Thymus (tissue), 11 donors: ENCODE measurements at regions not wholly inside any gene's neighbourhood (a gene's known extent, or its start where the extent isn't known, plus 50 kb on each side); places are given as distances from the start of the nearest gene placed in this dataset.

Experiments used
- DNase-seq, 9 donors: peaks; one replicate each; pipeline ENCODE4 v3.0.0-alpha.2; 2013; ENCODE audit warnings: low spot score in 9 of 9, low read depth in 6 of 9, missing footprints in 1 of 9
- H3K27ac ChIP-seq, 2 donors: one replicate each; pipeline ENCODE4 v1.5.1; 2013; ENCODE audit warnings: control low read depth in 1 of 2, low read depth in 1 of 2, low read length in 1 of 2, mild to moderate bottlenecking in 1 of 2, moderate library complexity in 1 of 2
- H3K27me3 ChIP-seq, 2 donors: one replicate each; pipeline ENCODE4 v1.5.1; 2013; ENCODE audit warnings: low read length in 1 of 2; ENCODE audit not compliant: control insufficient read depth in 2 of 2, insufficient read depth in 1 of 2
- H3K36me3 ChIP-seq, 2 donors: one replicate each; pipeline ENCODE4 v1.5.1; 2013; ENCODE audit warnings: low read length in 1 of 2, mild to moderate bottlenecking in 1 of 2, moderate library complexity in 1 of 2; ENCODE audit not compliant: control insufficient read depth in 2 of 2, insufficient read depth in 2 of 2
- H3K4me1 ChIP-seq, 2 donors: one replicate each; pipeline ENCODE4 v1.5.1; 2013; ENCODE audit warnings: low read length in 2 of 2; ENCODE audit not compliant: control insufficient read depth in 2 of 2, insufficient read depth in 2 of 2
- H3K4me3 ChIP-seq, 2 donors: one replicate each; pipeline ENCODE4 v1.5.1; 2013; ENCODE audit warnings: low read length in 2 of 2, control low read depth in 1 of 2, mild to moderate bottlenecking in 1 of 2
- H3K9me3 ChIP-seq, 2 donors: one replicate each; pipeline ENCODE4 v1.5.1; 2013; ENCODE audit warnings: low read length in 1 of 2, mild to moderate bottlenecking in 1 of 2; ENCODE audit not compliant: control insufficient read depth in 2 of 2, insufficient read depth in 1 of 2
- whole genome bisulfite sequencing: extraction: QIAGEN DNeasy Blood & Tissue Kit; methylation state at CpG from one replicate; pipeline ENCODE4 v1.1.7; 2013; 5-methylcytosine and 5-hydroxymethylcytosine counted together
- donor health status: healthy.

- no peaks in the 10 kb centered on the region for H3K4me1 ChIP-seq
Observed at GRCh38 chr16:72427783-72428331, 255.9 kb upstream of the PMFBP1 start.

GRCh38 chr16:72427051-72427782, 255.3 kb upstream of the PMFBP1 start:
- H3K4me1 ChIP-seq = no peaks in the 10 kb centered on the region
- WGBS = 97% methylated on average over 17 of the region's 17 CpGs
- DNase-seq = no peak
- peaks cover 0 to 8% of the 10 kb centered on the region in 2 donors for H3K36me3 ChIP-seq
- no peak overlapping the region for H3K4me3 ChIP-seq
- no peak overlapping the region for H3K27ac ChIP-seq
- no peaks in the 10 kb centered on the region for H3K9me3 ChIP-seq
- no peaks in the 10 kb centered on the region for H3K27me3 ChIP-seq

More at GRCh38 chr16:72427783-72428331, 255.9 kb upstream of the PMFBP1 start:
- no peak for DNase-seq
- H3K27me3 ChIP-seq = no peaks in the 10 kb centered on the region
- no peak overlapping the region for H3K27ac ChIP-seq
- no peaks in the 10 kb centered on the region for H3K9me3 ChIP-seq
- WGBS = 96% methylated on average over 8 of the region's 8 CpGs
- H3K4me3 ChIP-seq = no peak overlapping the region
- H3K36me3 ChIP-seq = peaks cover 0 to 8% of the 10 kb centered on the region in 2 donors

GRCh38 chr16:72426386-72426785, 254.4 kb upstream of the PMFBP1 start:
- Histone ChIP-seq H3K27me3 (no peaks in the 10 kb centered on the region), H3K4me3 (no peak overlapping the region), H3K4me1 (no peaks in the 10 kb centered on the region), H3K36me3 (peaks cover 0 to 8% of the 10 kb centered on the region in 2 donors), H3K27ac (no peak overlapping the region), H3K9me3 (no peaks in the 10 kb centered on the region)
- DNase-seq = no peak
- over 99% methylated on average over 7 of the region's 7 CpGs for WGBS

- DNase-seq = no peak
- WGBS = 94% methylated on average over 34 of the region's 34 CpGs
Observed at GRCh38 chr16:72425571-72426341, 253.8 kb upstream of the PMFBP1 start.

GRCh38 chr16:72424757-72425156, 252.8 kb upstream of the PMFBP1 start:
- Histone ChIP-seq H3K9me3 (no peaks in the 10 kb centered on the region), H3K27me3 (no peaks in the 10 kb centered on the region), H3K4me1 (no peaks in the 10 kb centered on the region), H3K27ac (no peak overlapping the region), H3K4me3 (no peak overlapping the region), H3K36me3 (peaks cover 0 to 8% of the 10 kb centered on the region in 2 donors)
- 98% methylated on average over 7 of the region's 7 CpGs for WGBS
- no peak for DNase-seq

More at GRCh38 chr16:72425571-72426341, 253.8 kb upstream of the PMFBP1 start:
- H3K27me3 ChIP-seq = no peaks in the 10 kb centered on the region
- peaks cover 0 to 8% of the 10 kb centered on the region in 2 donors for H3K36me3 ChIP-seq
- no peaks in the 10 kb centered on the region for H3K4me1 ChIP-seq
- no peak overlapping the region for H3K4me3 ChIP-seq
- no peak overlapping the region for H3K27ac ChIP-seq
- no peaks in the 10 kb centered on the region for H3K9me3 ChIP-seq

- no peak for DNase-seq
- H3K4me1 ChIP-seq = no peaks in the 10 kb centered on the region
- no peak overlapping the region for H3K4me3 ChIP-seq
- peaks cover 0 to 8% of the 10 kb centered on the region in 2 donors for H3K36me3 ChIP-seq
- no peak overlapping the region for H3K27ac ChIP-seq
- WGBS = 96% methylated on average over 1 of the region's 1 CpG
- no peaks in the 10 kb centered on the region for H3K9me3 ChIP-seq
- no peaks in the 10 kb centered on the region for H3K27me3 ChIP-seq
Observed at GRCh38 chr16:72422308-72422897, 250.4 kb upstream of the PMFBP1 start.

GRCh38 chr16:72419638-72420037, 247.7 kb upstream of the PMFBP1 start:
- no peak overlapping the region for H3K4me3 ChIP-seq
- no peaks in the 10 kb centered on the region for H3K9me3 ChIP-seq
- no peaks in the 10 kb centered on the region for H3K4me1 ChIP-seq
- no peaks in the 10 kb centered on the region for H3K27me3 ChIP-seq
- H3K36me3 ChIP-seq = no peaks in the 10 kb centered on the region
- WGBS = 99% methylated on average over 4 of the region's 4 CpGs
- H3K27ac ChIP-seq = no peak overlapping the region
- DNase-seq = no peak

GRCh38 chr16:72415379-72415778, 243.4 kb upstream of the PMFBP1 start:
- no peaks in the 10 kb centered on the region for H3K27me3 ChIP-seq
- H3K27ac ChIP-seq = no peak overlapping the region
- no peak for DNase-seq
- no peaks in the 10 kb centered on the region for H3K9me3 ChIP-seq
- no peak overlapping the region for H3K4me3 ChIP-seq
- H3K4me1 ChIP-seq = no peaks in the 10 kb centered on the region
- WGBS = 100% methylated on average over 1 of the region's 1 CpG
- no peaks in the 10 kb centered on the region for H3K36me3 ChIP-seq

- Histone ChIP-seq H3K4me1 (no peaks in the 10 kb centered on the region), H3K27me3 (no peaks in the 10 kb centered on the region), H3K9me3 (no peaks in the 10 kb centered on the region), H3K4me3 (no peak overlapping the region), H3K27ac (no peak overlapping the region), H3K36me3 (no peaks in the 10 kb centered on the region)
- DNase-seq = no peak
- WGBS = 97% methylated on average over 2 of the region's 2 CpGs
Observed at GRCh38 chr16:72410492-72410891, 238.5 kb upstream of the PMFBP1 start.
